Astrocyte (in vitro differentiated cells and primary cell): ENCODE measurements at regions not wholly inside any gene's neighbourhood (a gene's known extent, or its start where the extent isn't known, plus 50 kb on each side); places are given as distances from the start of the nearest gene placed in this dataset.
A peak's percentile ranks its signal among the peaks of the same experiment; 100 is the strongest.

Experiments used
- DNase-seq: peaks from one replicate; pipeline ENCODE4 v3.0.0-alpha.2; 2010; ENCODE audit warnings: low read depth
- FAIRE-seq: peaks from 2 replicates; lab custom pipeline; 2011; peaks lifted over from hg19 to GRCh38; lab: Jason Lieb, UNC
- H2AFZ ChIP-seq: 2 replicates; pipeline ENCODE4 v1.6.0; 2012; ENCODE audit warnings: low read depth, low read length, inconsistent platforms
- H3K27ac ChIP-seq: 2 replicates; pipeline ENCODE4 v1.5.1; 2011; ENCODE audit warnings: low read depth, low read length, inconsistent platforms
- H3K27me3 ChIP-seq: 2 replicates; pipeline ENCODE4 v1.6.0; 2011; ENCODE audit warnings: low read length, inconsistent platforms; ENCODE audit not compliant: insufficient read depth
- H3K36me3 ChIP-seq: 2 replicates; pipeline ENCODE4 v1.5.1; 2011; ENCODE audit warnings: low read length, inconsistent platforms; ENCODE audit not compliant: insufficient read depth
- H3K4me1 ChIP-seq: 2 replicates; pipeline ENCODE4 v1.5.1; 2011; ENCODE audit warnings: low read length, inconsistent platforms; ENCODE audit not compliant: insufficient read depth
- H3K4me2 ChIP-seq: 2 replicates; pipeline ENCODE4 v1.6.0; 2012; ENCODE audit warnings: low read length, inconsistent platforms
- H3K4me3 ChIP-seq: 2 replicates; pipeline ENCODE4 v1.5.1; 2011; ENCODE audit warnings: low read depth, mild to moderate bottlenecking, low read length, inconsistent platforms; ENCODE audit not compliant: insufficient read depth
- H3K79me2 ChIP-seq: 2 replicates; pipeline ENCODE4 v1.6.0; 2012; ENCODE audit warnings: mild to moderate bottlenecking, low read length, inconsistent platforms; ENCODE audit not compliant: insufficient read depth
- H3K9ac ChIP-seq: 2 replicates; pipeline ENCODE4 v1.6.0; 2012; ENCODE audit warnings: mild to moderate bottlenecking, low read length, inconsistent platforms
- H3K9me3 ChIP-seq: 2 replicates; pipeline ENCODE4 v1.5.1; 2012; ENCODE audit warnings: low read depth, mild to moderate bottlenecking, low read length, inconsistent platforms; ENCODE audit not compliant: insufficient read depth
- H4K20me1 ChIP-seq: 2 replicates; pipeline ENCODE4 v1.6.0; 2012; ENCODE audit warnings: low read length, inconsistent platforms; ENCODE audit not compliant: insufficient read depth
- H3K27ac Mint-ChIP-seq: one replicate; pipeline ENCODE4 v1.8.0; 2021; ENCODE audit warnings: mild to moderate bottlenecking, mixed read lengths; ENCODE audit not compliant: unreplicated experiment
- H3K27me3 Mint-ChIP-seq: one replicate; pipeline ENCODE4 v1.8.0; 2021; ENCODE audit warnings: low read depth, mixed read lengths; ENCODE audit not compliant: unreplicated experiment
- H3K36me3 Mint-ChIP-seq: one replicate; pipeline ENCODE4 v1.8.0; 2021; ENCODE audit warnings: low read depth, mixed read lengths; ENCODE audit not compliant: unreplicated experiment
- H3K4me1 Mint-ChIP-seq: one replicate; pipeline ENCODE4 v1.8.0; 2021; ENCODE audit warnings: low read depth, mixed read lengths; ENCODE audit not compliant: unreplicated experiment
- H3K4me3 Mint-ChIP-seq: one replicate; pipeline ENCODE4 v1.8.0; 2021; ENCODE audit warnings: mild to moderate bottlenecking, moderate library complexity, mixed read lengths; ENCODE audit not compliant: unreplicated experiment
- H3K9me3 Mint-ChIP-seq: one replicate; pipeline ENCODE4 v1.8.0; 2021; ENCODE audit warnings: mild to moderate bottlenecking, mixed read lengths; ENCODE audit not compliant: unreplicated experiment
- CTCF ChIP-seq: IDR thresholded peaks from 2 replicates; pipeline ENCODE4 v1.5.1; 2011; ENCODE audit warnings: low read depth, mild to moderate bottlenecking, inconsistent platforms, low read length, moderate library complexity; ENCODE audit not compliant: insufficient read depth
- EZH2 ChIP-seq: IDR thresholded peaks from 2 replicates; pipeline ENCODE4 v1.6.1; 2012; ENCODE audit warnings: mild to moderate bottlenecking, low read length, inconsistent platforms; ENCODE audit not compliant: insufficient read depth

GRCh38 chr19:28701491-28701890 lies 511.5 kb downstream of the UQCRFS1 start:
- H3K4me3 Mint-ChIP-seq, result no peak overlapping the region
- Histone ChIP-seq H3K4me3 (no peak overlapping the region), H3K27me3 (no peaks in the 10 kb centered on the region), H3K9ac (no peak overlapping the region), H3K79me2 (no peaks in the 10 kb centered on the region), H3K4me2 (peak overlapping the region; percentile 34), H3K36me3 (no peaks in the 10 kb centered on the region), H3K4me1 (peaks cover 9% of the 10 kb centered on the region), H2AFZ (no peak overlapping the region), H3K9me3 (no peaks in the 10 kb centered on the region), H3K27ac (peak overlapping the region; percentile 20), H4K20me1 (no peaks in the 10 kb centered on the region)
- H3K9me3 Mint-ChIP-seq, result peaks cover 2% of the 10 kb centered on the region
- peaks cover 24% of the 10 kb centered on the region for H3K4me1 Mint-ChIP-seq
- FAIRE-seq (no peak), DNase-seq (peak; percentile 48)
- TF ChIP-seq CTCF, result no peak
- TF ChIP-seq EZH2, result no peak
- no peaks in the 10 kb centered on the region for H3K27me3 Mint-ChIP-seq
- H3K27ac Mint-ChIP-seq, result no peak overlapping the region
- no peaks in the 10 kb centered on the region for H3K36me3 Mint-ChIP-seq

- Histone ChIP-seq H2AFZ (no peak overlapping the region), H3K79me2 (no peaks in the 10 kb centered on the region), H3K4me2 (no peak overlapping the region), H3K9me3 (no peaks in the 10 kb centered on the region), H3K4me3 (no peak overlapping the region), H3K27ac (no peak overlapping the region), H3K27me3 (no peaks in the 10 kb centered on the region), H3K4me1 (peaks cover 9% of the 10 kb centered on the region), H3K36me3 (no peaks in the 10 kb centered on the region), H3K9ac (no peak overlapping the region), H4K20me1 (no peaks in the 10 kb centered on the region)
- no peaks in the 10 kb centered on the region for H3K36me3 Mint-ChIP-seq
- no peak for FAIRE-seq
- no peak overlapping the region for H3K27ac Mint-ChIP-seq
- peaks cover 2% of the 10 kb centered on the region for H3K9me3 Mint-ChIP-seq
- TF ChIP-seq EZH2, result no peak
- TF ChIP-seq CTCF, result no peak
- no peaks in the 10 kb centered on the region for H3K27me3 Mint-ChIP-seq
- DNase-seq, result no peak
- H3K4me1 Mint-ChIP-seq, result peaks cover 27% of the 10 kb centered on the region
- H3K4me3 Mint-ChIP-seq, result no peak overlapping the region
These were observed 512.8 kb downstream of the UQCRFS1 start for GRCh38 chr19:28700176-28700575.

GRCh38 chr19:28697308-28697707 lies 515.6 kb downstream of the UQCRFS1 start:
- Histone ChIP-seq H3K9me3 (no peaks in the 10 kb centered on the region), H2AFZ (no peak overlapping the region), H4K20me1 (no peaks in the 10 kb centered on the region), H3K9ac (no peak overlapping the region), H3K36me3 (no peaks in the 10 kb centered on the region), H3K79me2 (no peaks in the 10 kb centered on the region), H3K4me2 (no peak overlapping the region), H3K27me3 (no peaks in the 10 kb centered on the region), H3K4me1 (peaks cover 4% of the 10 kb centered on the region), H3K4me3 (no peak overlapping the region), H3K27ac (no peak overlapping the region)
- no peak for FAIRE-seq
- no peak overlapping the region for H3K4me3 Mint-ChIP-seq
- DNase-seq, result no peak
- no peaks in the 10 kb centered on the region for H3K27me3 Mint-ChIP-seq
- H3K27ac Mint-ChIP-seq, result no peak overlapping the region
- no peaks in the 10 kb centered on the region for H3K9me3 Mint-ChIP-seq
- TF ChIP-seq EZH2 (no peak), CTCF (no peak)
- H3K4me1 Mint-ChIP-seq, result peaks cover 20% of the 10 kb centered on the region
- H3K36me3 Mint-ChIP-seq, result no peaks in the 10 kb centered on the region
